ENCODE measurements at regions not wholly inside any gene's neighbourhood (a gene's known extent, or its start where the extent isn't known, plus 50 kb on each side); places are given as distances from the start of the nearest gene placed in this dataset.

DNA sequence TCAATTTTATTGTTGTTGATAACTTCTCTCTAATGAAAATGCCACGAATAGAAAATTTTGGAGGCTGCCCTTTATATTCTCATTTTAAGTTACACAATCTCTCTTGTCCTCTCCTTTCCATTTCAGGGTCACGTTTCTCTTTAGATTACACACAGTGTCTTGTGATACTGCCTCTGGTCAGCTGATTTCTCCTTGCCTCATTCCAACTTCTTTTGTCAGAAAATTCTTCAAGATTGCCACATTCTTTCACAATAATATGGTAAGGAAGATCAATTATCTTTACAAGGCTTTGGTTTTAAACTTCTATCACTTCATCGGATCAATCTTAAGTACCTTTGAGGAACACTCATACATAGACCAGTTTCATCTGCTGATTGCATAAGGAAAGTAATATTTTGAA is 370.3 kb downstream of the RFPL4B start:
- TF ChIP-seq, protein P1, sequence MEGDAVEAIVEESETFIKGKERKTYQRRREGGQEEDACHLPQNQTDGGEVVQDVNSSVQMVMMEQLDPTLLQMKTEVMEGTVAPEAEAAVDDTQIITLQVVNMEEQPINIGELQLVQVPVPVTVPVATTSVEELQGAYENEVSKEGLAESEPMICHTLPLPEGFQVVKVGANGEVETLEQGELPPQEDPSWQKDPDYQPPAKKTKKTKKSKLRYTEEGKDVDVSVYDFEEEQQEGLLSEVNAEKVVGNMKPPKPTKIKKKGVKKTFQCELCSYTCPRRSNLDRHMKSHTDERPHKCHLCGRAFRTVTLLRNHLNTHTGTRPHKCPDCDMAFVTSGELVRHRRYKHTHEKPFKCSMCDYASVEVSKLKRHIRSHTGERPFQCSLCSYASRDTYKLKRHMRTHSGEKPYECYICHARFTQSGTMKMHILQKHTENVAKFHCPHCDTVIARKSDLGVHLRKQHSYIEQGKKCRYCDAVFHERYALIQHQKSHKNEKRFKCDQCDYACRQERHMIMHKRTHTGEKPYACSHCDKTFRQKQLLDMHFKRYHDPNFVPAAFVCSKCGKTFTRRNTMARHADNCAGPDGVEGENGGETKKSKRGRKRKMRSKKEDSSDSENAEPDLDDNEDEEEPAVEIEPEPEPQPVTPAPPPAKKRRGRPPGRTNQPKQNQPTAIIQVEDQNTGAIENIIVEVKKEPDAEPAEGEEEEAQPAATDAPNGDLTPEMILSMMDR (IDR thresholded peaks at IDR 0.05; ENCODE audit: low read depth, low read length, missing input control), result no peak
- TF ChIP-seq RXRA (IDR thresholded peaks at IDR 0.05), result no peak
- TF ChIP-seq, protein P2, sequence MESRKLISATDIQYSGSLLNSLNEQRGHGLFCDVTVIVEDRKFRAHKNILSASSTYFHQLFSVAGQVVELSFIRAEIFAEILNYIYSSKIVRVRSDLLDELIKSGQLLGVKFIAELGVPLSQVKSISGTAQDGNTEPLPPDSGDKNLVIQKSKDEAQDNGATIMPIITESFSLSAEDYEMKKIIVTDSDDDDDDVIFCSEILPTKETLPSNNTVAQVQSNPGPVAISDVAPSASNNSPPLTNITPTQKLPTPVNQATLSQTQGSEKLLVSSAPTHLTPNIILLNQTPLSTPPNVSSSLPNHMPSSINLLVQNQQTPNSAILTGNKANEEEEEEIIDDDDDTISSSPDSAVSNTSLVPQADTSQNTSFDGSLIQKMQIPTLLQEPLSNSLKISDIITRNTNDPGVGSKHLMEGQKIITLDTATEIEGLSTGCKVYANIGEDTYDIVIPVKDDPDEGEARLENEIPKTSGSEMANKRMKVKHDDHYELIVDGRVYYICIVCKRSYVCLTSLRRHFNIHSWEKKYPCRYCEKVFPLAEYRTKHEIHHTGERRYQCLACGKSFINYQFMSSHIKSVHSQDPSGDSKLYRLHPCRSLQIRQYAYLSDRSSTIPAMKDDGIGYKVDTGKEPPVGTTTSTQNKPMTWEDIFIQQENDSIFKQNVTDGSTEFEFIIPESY (IDR thresholded peaks at IDR 0.05), result no peak
- no peak for TF ChIP-seq YY1 (IDR thresholded peaks at IDR 0.05)
- TF ChIP-seq GABPA (IDR thresholded peaks at IDR 0.05 in 1 of 2, conservative IDR thresholded peaks at IDR 0.05 in 1 of 2), result no peak
- no peak for TF ChIP-seq RAD21 (IDR thresholded peaks at IDR 0.05)
- no peak for TF ChIP-seq SP1 (IDR thresholded peaks at IDR 0.05)
- TF ChIP-seq, protein P3, sequence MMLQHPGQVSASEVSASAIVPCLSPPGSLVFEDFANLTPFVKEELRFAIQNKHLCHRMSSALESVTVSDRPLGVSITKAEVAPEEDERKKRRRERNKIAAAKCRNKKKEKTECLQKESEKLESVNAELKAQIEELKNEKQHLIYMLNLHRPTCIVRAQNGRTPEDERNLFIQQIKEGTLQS (IDR thresholded peaks at IDR 0.05), result no peak
- TF ChIP-seq, protein P4, sequence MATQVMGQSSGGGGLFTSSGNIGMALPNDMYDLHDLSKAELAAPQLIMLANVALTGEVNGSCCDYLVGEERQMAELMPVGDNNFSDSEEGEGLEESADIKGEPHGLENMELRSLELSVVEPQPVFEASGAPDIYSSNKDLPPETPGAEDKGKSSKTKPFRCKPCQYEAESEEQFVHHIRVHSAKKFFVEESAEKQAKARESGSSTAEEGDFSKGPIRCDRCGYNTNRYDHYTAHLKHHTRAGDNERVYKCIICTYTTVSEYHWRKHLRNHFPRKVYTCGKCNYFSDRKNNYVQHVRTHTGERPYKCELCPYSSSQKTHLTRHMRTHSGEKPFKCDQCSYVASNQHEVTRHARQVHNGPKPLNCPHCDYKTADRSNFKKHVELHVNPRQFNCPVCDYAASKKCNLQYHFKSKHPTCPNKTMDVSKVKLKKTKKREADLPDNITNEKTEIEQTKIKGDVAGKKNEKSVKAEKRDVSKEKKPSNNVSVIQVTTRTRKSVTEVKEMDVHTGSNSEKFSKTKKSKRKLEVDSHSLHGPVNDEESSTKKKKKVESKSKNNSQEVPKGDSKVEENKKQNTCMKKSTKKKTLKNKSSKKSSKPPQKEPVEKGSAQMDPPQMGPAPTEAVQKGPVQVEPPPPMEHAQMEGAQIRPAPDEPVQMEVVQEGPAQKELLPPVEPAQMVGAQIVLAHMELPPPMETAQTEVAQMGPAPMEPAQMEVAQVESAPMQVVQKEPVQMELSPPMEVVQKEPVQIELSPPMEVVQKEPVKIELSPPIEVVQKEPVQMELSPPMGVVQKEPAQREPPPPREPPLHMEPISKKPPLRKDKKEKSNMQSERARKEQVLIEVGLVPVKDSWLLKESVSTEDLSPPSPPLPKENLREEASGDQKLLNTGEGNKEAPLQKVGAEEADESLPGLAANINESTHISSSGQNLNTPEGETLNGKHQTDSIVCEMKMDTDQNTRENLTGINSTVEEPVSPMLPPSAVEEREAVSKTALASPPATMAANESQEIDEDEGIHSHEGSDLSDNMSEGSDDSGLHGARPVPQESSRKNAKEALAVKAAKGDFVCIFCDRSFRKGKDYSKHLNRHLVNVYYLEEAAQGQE (IDR thresholded peaks at IDR 0.05), result no peak
- no peak for TF ChIP-seq TAF1 (conservative IDR thresholded peaks at IDR 0.05)
- no peak for TF ChIP-seq EGR1 (IDR thresholded peaks at IDR 0.05; ENCODE audit: low read depth in 2 of 2)
